A673 (cell line): ENCODE measurements at regions not wholly inside any gene's neighbourhood (a gene's known extent, or its start where the extent isn't known, plus 50 kb on each side); places are given as distances from the start of the nearest gene placed in this dataset.

ENCODE experiments used
- BruUV-seq: library from RNA; stranded (reverse); fragments of 400-500 nt; replicated peaks from 2 replicates; lab custom pipeline; 2021; lab: Mats Ljungman, UMichigan
- CTCF ChIA-PET: fragments of 300-600 bp; sonication (Branson Sonifier 250); formaldehyde crosslinking; loops from one replicate; lab custom pipeline; 2022; ENCODE audit warnings: antibody characterized with exemption; lab: Charles Lee
- POLR2A ChIA-PET: fragments of 300-600 bp; sonication (Branson Sonifier 250); formaldehyde crosslinking; loops from one replicate; lab custom pipeline; 2022; ENCODE audit warnings: antibody characterized with exemption; ENCODE audit not compliant: low non-redundant PET; lab: Charles Lee
- DNase-seq: peaks from one replicate; pipeline ENCODE4 v3.0.0-alpha.2; 2015; ENCODE audit warnings: low spot score
- H3K27ac ChIP-seq: fragments of 200-600 bp; sonication (generic); 2 replicates; pipeline ENCODE4 v1.5.1; 2016; ENCODE audit warnings: mixed run types, low read depth, mild to moderate bottlenecking, mixed read lengths, antibody characterized with exemption, low read length; ENCODE audit not compliant: poor library complexity, severe bottlenecking
- H3K27me3 ChIP-seq: fragments of 200-600 bp; sonication (generic); replicated peaks from 2 replicates; pipeline ENCODE4 v1.6.1; 2017; ENCODE audit warnings: mixed run types, low read depth, mild to moderate bottlenecking, mixed read lengths, antibody characterized with exemption, low read length; ENCODE audit not compliant: insufficient read depth, poor library complexity
- H3K36me3 ChIP-seq: fragments of 200-600 bp; sonication (generic); 2 replicates; pipeline ENCODE4 v1.6.1; 2016; ENCODE audit warnings: mixed run types, mild to moderate bottlenecking, mixed read lengths, antibody characterized with exemption, low read length; ENCODE audit not compliant: insufficient read depth, poor library complexity, severe bottlenecking
- H3K4me1 ChIP-seq: fragments of 200-600 bp; sonication (generic); 2 replicates; pipeline ENCODE4 v1.6.1; 2017; ENCODE audit warnings: mixed run types, mild to moderate bottlenecking, mixed read lengths, antibody characterized with exemption, low read length; ENCODE audit not compliant: insufficient read depth, poor library complexity, severe bottlenecking
- H3K4me3 ChIP-seq: fragments of 200-600 bp; sonication (generic); 2 replicates; pipeline ENCODE4 v1.5.1; 2016; ENCODE audit warnings: low read depth, mixed run types, mild to moderate bottlenecking, mixed read lengths, low read length; ENCODE audit not compliant: poor library complexity, severe bottlenecking
- H3K9me3 ChIP-seq: fragments of 200-600 bp; sonication (generic); 2 replicates; pipeline ENCODE4 v1.6.1; 2016; ENCODE audit warnings: mixed run types, low read depth, mild to moderate bottlenecking, mixed read lengths, antibody characterized with exemption, low read length; ENCODE audit not compliant: poor library complexity, severe bottlenecking
- CTCF ChIP-seq: fragments of 300-800, 200-600 bp; sonication (generic); conservative IDR thresholded peaks from 2 replicates; pipeline ENCODE4 v1.5.1; 2017; ENCODE audit warnings: low read depth, mild to moderate bottlenecking, antibody characterized with exemption, low read length, moderate library complexity, mixed read lengths
- EZH2 ChIP-seq: fragments of 200-600 bp; sonication (generic); IDR thresholded peaks from 2 replicates; pipeline ENCODE4 v1.6.1; 2017; ENCODE audit warnings: borderline replicate concordance, low read depth, mild to moderate bottlenecking, mixed read lengths, antibody characterized with exemption, low read length; ENCODE audit not compliant: poor library complexity, severe bottlenecking
- intact Hi-C: fragments of 100-400 bp; cut with micrococcal nuclease; formaldehyde crosslinking; loops from one replicate; pipeline ENCODE4 v1.10.0; 2022; ENCODE audit not compliant: unreplicated experiment

- ChIA-PET CTCF (no interaction called here), POLR2A (no interaction called here)
- Histone ChIP-seq H3K4me3 (no peak overlapping the region), H3K36me3 (no peaks in the 10 kb centered on the region), H3K27ac (no peak overlapping the region), H3K9me3 (peaks cover 10% of the 10 kb centered on the region), H3K4me1 (no peaks in the 10 kb centered on the region), H3K27me3 (no peaks in the 10 kb centered on the region)
- TF ChIP-seq CTCF, result no peak
- TF ChIP-seq EZH2, result no peak
- BruUV-seq, result no TSS peak
- no peak for DNase-seq
- intact Hi-C loops, result no loop called here
These were observed 336.9 kb upstream of the DMAC1 start for GRCh38 chr9:8136477-8136876.

GRCh38 chr9:8134635-8135034 is 335.1 kb upstream of the DMAC1 start:
- Histone ChIP-seq H3K36me3 (no peaks in the 10 kb centered on the region), H3K27me3 (no peaks in the 10 kb centered on the region), H3K27ac (no peak overlapping the region), H3K4me1 (no peaks in the 10 kb centered on the region), H3K9me3 (peaks cover 6% of the 10 kb centered on the region), H3K4me3 (no peak overlapping the region)
- no peak for DNase-seq
- intact Hi-C loops, result no loop called here
- ChIA-PET POLR2A (interaction anchor here (0.5 kb wide), 1 partner anchor 206 kb away, joined by 3 read pairs; no protein-coding TSS in a partner anchor), CTCF (no interaction called here)
- TF ChIP-seq CTCF, result no peak
- BruUV-seq, result no TSS peak

- intact Hi-C loops, result no loop called here
- Histone ChIP-seq H3K4me1 (no peaks in the 10 kb centered on the region), H3K27ac (no peak overlapping the region), H3K9me3 (peaks cover 6% of the 10 kb centered on the region), H3K36me3 (no peaks in the 10 kb centered on the region), H3K4me3 (no peak overlapping the region), H3K27me3 (no peaks in the 10 kb centered on the region)
- no peak for DNase-seq
- POLR2A ChIA-PET, result no interaction called here
- CTCF ChIA-PET, result no interaction called here
- TF ChIP-seq EZH2 (no peak), CTCF (no peak)
- BruUV-seq, result no TSS peak
These were observed 334.0 kb upstream of the DMAC1 start for GRCh38 chr9:8133606-8134005.
